ENCODE measurements at regions not wholly inside any gene's neighbourhood (a gene's known extent, or its start where the extent isn't known, plus 50 kb on each side); places are given as distances from the start of the nearest gene placed in this dataset.

- in situ Hi-C loops (cut with HindIII; ENCODE audit: low sequenced_read_pairs), result loop anchor here (5.0 kb wide), 1 partner anchor 46 kb away; no protein-coding TSS in a partner anchor
- no peak for TF ChIP-seq CTCF (IDR thresholded peaks at IDR 0.05; ENCODE audit: low read depth, low read length, missing control alignments)
These were observed 544.2 kb upstream of the ANKRD30A start for GRCh38 chr10:36581237-36581636.

DNA sequence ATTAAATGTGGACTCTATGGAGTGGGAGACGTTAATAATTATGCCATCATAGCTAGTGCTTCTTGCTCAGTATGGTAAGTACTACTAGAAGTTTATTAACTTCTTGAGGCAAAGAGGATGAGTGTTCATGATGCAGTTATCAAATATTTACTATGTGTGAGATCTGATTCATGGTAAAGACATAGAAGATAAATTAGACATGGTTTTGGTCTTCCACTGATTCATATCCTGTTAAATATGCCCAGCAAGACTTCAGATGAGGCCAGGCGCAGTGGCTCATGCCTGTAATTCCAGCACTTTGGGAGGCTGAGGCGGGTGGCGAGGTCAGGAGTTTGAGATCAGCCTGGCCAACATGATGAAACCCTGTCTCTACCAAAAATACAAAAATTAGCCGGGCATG is 547.1 kb upstream of the ANKRD30A start:
- DNase-seq (ENCODE audit: low read depth), result peak; percentile 42
- TF ChIP-seq CTCF (IDR thresholded peaks at IDR 0.05; ENCODE audit: low read depth, low read length, missing control alignments), result no peak
- in situ Hi-C loops (cut with HindIII; ENCODE audit: low sequenced_read_pairs), result no loop called here
- no peak overlapping the region for H3K4me3 ChIP-seq (ENCODE audit: low read depth, low read length)

More at GRCh38 chr10:36581237-36581636, 544.2 kb upstream of the ANKRD30A start:
- no peak for DNase-seq (ENCODE audit: low read depth)
- H3K4me3 ChIP-seq (ENCODE audit: low read depth, low read length), result no peak overlapping the region

DNA sequence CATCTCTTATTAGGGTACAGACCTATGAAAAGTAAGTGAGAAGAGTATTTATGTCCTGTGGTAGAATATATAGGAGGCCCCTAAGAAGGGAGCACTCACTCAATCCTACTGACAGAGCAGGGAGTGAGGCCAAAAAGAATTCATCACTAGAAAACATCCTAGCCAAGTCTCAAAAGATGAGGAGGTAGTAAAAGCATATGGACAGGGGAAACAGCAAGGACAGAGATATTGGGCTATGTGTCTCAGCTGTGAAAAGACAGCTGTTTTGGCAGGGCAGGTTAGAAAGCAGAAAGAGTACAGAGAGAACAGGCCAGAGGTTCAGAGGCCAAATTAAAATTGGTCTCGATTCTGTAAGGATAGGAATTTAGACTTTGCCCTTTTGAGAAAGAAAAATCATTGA is 548.3 kb upstream of the ANKRD30A start:
- in situ Hi-C loops (cut with HindIII; ENCODE audit: low sequenced_read_pairs), result no loop called here
- no peak for DNase-seq (ENCODE audit: low read depth)
- no peak overlapping the region for H3K4me3 ChIP-seq (ENCODE audit: low read depth, low read length)
- no peak for TF ChIP-seq CTCF (IDR thresholded peaks at IDR 0.05; ENCODE audit: low read depth, low read length, missing control alignments)

DNA sequence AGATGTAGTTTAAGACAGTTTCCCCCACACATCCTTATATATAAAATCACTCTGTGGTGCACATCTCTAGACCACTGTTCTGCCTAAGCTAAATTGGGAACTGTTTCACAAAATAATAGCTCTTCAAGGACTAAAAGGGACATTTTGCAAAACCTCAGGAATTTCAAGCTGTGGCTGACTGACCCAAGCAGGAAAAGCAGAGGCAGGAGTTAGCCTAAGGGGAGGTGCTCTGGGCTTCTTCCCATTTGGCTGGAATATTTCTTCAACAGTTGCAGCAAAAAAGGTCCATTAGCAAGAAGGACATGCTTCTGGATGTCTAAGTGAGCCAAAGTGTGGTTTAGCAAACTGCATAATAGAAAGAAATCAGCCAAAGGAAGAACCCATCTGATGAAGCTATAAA is 551.2 kb upstream of the ANKRD30A start:
- DNase-seq (ENCODE audit: low read depth), result peak; percentile 40
- no peak overlapping the region for H3K4me3 ChIP-seq (ENCODE audit: low read depth, low read length)
- no peak for TF ChIP-seq CTCF (IDR thresholded peaks at IDR 0.05; ENCODE audit: low read depth, low read length, missing control alignments)
- in situ Hi-C loops (cut with HindIII; ENCODE audit: low sequenced_read_pairs), result no loop called here

- in situ Hi-C loops (cut with HindIII; ENCODE audit: low sequenced_read_pairs), result no loop called here
- no peak for TF ChIP-seq CTCF (IDR thresholded peaks at IDR 0.05; ENCODE audit: low read depth, low read length, missing control alignments)
- DNase-seq (ENCODE audit: low read depth), result no peak
- H3K4me3 ChIP-seq (ENCODE audit: low read depth, low read length), result no peak overlapping the region
These were observed 552.2 kb upstream of the ANKRD30A start for GRCh38 chr10:36573246-36573645.

DNA sequence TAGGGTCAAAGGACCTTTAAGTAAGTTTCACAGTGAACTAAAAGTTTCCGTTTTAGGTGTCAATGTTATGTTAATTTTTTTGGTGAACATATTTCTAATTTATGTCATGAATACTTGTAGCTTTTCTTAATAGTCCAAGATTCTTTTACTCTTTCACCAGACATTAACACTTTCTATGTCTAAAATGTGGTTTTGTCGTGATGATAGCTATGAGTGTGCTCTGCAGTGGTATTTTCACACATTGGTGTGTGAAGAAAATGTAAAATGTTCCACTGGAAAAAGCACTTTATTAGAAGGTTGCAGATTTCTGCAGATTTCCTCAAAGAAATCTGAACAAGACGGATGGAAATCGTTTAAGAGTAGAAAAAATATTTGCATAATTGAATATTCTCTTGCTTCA is 561.0 kb upstream of the ANKRD30A start:
- in situ Hi-C loops (cut with HindIII; ENCODE audit: low sequenced_read_pairs), result no loop called here
- TF ChIP-seq CTCF (IDR thresholded peaks at IDR 0.05; ENCODE audit: low read depth, low read length, missing control alignments), result no peak
- DNase-seq (ENCODE audit: low read depth), result no peak
- no peak overlapping the region for H3K4me3 ChIP-seq (ENCODE audit: low read depth, low read length)

All from astrocyte of the cerebellum (primary cell).